ENCODE measurements at regions not wholly inside any gene's neighbourhood (a gene's known extent, or its start where the extent isn't known, plus 50 kb on each side); places are given as distances from the start of the nearest gene placed in this dataset.
"Not testable (repeated sequence)": the region's sequence is repeated elsewhere in the genome, so short reads cannot be mapped to it uniquely, and the experiment has no call there.

GRCh38 chr4:77263976-77264375 lies 107.0 kb downstream of the CCNG2 start:
- ATAC-seq; H3K9me3 Mint-ChIP-seq (ENCODE audit: low read depth); H3K27me3 Mint-ChIP-seq; H3K4me1 Mint-ChIP-seq; H3K27ac Mint-ChIP-seq; H3K4me3 Mint-ChIP-seq; POLR2A ChIA-PET; intact Hi-C loops (cut with DNase I, micrococcal nuclease); H3K36me3 Mint-ChIP-seq (ENCODE audit: low read depth); DNase-seq: not testable (repeated sequence)
- CTCF ChIA-PET, result interaction anchor here (1.4 kb wide), 1 partner anchor 234 kb away, joined by 3 read pairs; no protein-coding TSS in a partner anchor

GRCh38 chr4:77264826-77265225 lies 107.8 kb downstream of the CCNG2 start:
- CTCF ChIA-PET, result interaction anchor here (0.7 to 1.4 kb wide), 2 partner anchors 10 to 233 kb away, joined by 3 read pairs; no protein-coding TSS in a partner anchor
- Mint-ChIP-seq H3K9me3 (ENCODE audit: low read depth) (peaks cover 7% of the 10 kb centered on the region), H3K36me3 (ENCODE audit: low read depth) (no peaks in the 10 kb centered on the region), H3K4me3 (no peak overlapping the region), H3K4me1 (no peaks in the 10 kb centered on the region), H3K27ac (no peak overlapping the region), H3K27me3 (peaks cover 4% of the 10 kb centered on the region)
- DNase-seq (no peak), ATAC-seq (no peak)
- POLR2A ChIA-PET, result no interaction called here
- intact Hi-C loops (cut with DNase I, micrococcal nuclease), result no loop called here

DNA sequence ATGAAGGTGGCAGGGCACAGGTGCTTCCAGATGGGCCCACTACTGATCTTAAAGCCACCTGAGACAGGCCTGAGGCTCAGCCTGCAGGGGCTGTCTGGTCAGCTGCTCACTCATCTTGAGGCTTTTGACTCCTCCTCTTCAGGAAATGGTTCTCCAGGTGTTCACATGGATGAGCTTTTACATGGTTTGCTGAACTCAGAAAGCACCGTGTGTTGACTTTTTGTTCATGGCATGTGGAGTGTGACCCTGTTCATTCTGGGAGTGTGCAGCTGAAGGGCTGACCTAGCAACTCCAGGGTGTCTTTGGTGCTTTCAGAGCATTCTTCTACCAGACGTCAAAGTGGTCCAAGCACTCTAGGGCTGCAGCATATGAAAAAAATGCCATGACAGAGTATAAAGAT lies 111.1 kb downstream of the CCNG2 start:
- no peak for DNase-seq
- POLR2A ChIA-PET, result no interaction called here
- Mint-ChIP-seq H3K27ac (no peak overlapping the region), H3K9me3 (ENCODE audit: low read depth) (peaks cover 7% of the 10 kb centered on the region), H3K36me3 (ENCODE audit: low read depth) (no peaks in the 10 kb centered on the region), H3K4me1 (no peaks in the 10 kb centered on the region), H3K27me3 (peaks cover 4% of the 10 kb centered on the region), H3K4me3 (no peak overlapping the region)
- no peak for ATAC-seq
- intact Hi-C loops (cut with DNase I, micrococcal nuclease), result no loop called here
- CTCF ChIA-PET, result no interaction called here

- H3K9me3 Mint-ChIP-seq (ENCODE audit: low read depth), result peaks cover under 1% of the 10 kb centered on the region
- H3K4me3 Mint-ChIP-seq, result no peak overlapping the region
- no peaks in the 10 kb centered on the region for H3K4me1 Mint-ChIP-seq
- DNase-seq (no peak), ATAC-seq (no peak)
- intact Hi-C loops (cut with DNase I, micrococcal nuclease), result no loop called here
- ChIA-PET POLR2A (no interaction called here), CTCF (interaction anchor here (1.6 kb wide), 1 partner anchor 13 kb away, joined by 4 read pairs; no protein-coding TSS in a partner anchor)
- no peaks in the 10 kb centered on the region for H3K36me3 Mint-ChIP-seq (ENCODE audit: low read depth)
- no peak overlapping the region for H3K27ac Mint-ChIP-seq
- peaks cover 4% of the 10 kb centered on the region for H3K27me3 Mint-ChIP-seq
These were observed 112.5 kb downstream of the CCNG2 start for GRCh38 chr4:77269505-77269904.

DNA sequence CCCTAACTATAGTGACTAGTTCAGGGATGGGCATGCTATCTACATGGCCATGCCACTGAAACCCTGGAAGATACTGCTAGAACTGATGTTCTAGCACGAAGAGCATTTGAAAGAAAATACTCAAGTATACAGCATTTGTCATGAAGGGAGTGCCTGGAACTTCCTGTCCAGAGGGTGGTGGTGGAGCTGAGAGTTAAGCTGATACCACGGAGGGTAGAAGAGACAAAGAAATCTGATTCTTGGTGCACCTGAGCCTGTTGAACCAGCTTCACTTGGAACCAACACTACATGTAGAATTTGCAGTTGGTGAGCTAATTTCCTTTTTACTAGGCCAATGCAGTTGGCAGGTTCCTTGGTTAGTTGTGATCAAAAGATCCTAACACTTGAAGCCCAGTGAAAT lies 116.4 kb downstream of the CCNG2 start:
- DNase-seq (no peak), ATAC-seq (no peak)
- Mint-ChIP-seq H3K9me3 (ENCODE audit: low read depth) (no peaks in the 10 kb centered on the region), H3K4me3 (no peak overlapping the region), H3K4me1 (no peaks in the 10 kb centered on the region), H3K27me3 (peaks cover 4% of the 10 kb centered on the region), H3K36me3 (ENCODE audit: low read depth) (no peaks in the 10 kb centered on the region), H3K27ac (no peak overlapping the region)
- ChIA-PET POLR2A (no interaction called here), CTCF (no interaction called here)
- intact Hi-C loops (cut with DNase I, micrococcal nuclease), result no loop called here

- CTCF ChIA-PET; H3K9me3 Mint-ChIP-seq (ENCODE audit: low read depth); DNase-seq; H3K4me3 Mint-ChIP-seq; H3K36me3 Mint-ChIP-seq (ENCODE audit: low read depth); H3K27me3 Mint-ChIP-seq; ATAC-seq; POLR2A ChIA-PET; H3K4me1 Mint-ChIP-seq; intact Hi-C loops (cut with DNase I, micrococcal nuclease); H3K27ac Mint-ChIP-seq: not testable (repeated sequence)
These were observed 122.1 kb downstream of the CCNG2 start for GRCh38 chr4:77279114-77279513.

DNA sequence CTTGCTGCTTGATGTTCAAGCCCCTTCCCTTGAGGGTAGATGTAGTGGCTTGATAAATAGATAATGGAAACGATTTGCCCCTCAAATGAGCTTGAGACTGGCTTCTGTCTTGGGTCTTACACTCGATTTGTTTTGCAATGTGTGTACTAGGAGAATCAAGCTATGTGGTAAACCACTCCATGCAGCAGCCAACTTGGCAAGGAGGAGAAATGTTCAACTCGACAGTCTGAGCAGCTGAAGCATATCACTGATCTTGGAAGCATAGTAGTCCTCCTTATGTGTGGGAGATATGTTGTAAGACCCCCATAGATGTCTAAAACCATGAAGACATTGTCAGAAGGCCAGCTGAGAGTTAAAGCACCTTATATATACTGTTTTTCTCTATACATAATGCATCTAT lies 125.3 kb downstream of the CCNG2 start:
- H3K27me3 Mint-ChIP-seq, result peaks cover 8% of the 10 kb centered on the region
- no peak overlapping the region for H3K4me3 Mint-ChIP-seq
- ChIA-PET CTCF (interaction anchor here (1.6 kb wide), 1 partner anchor 12 kb away, joined by 4 read pairs; no protein-coding TSS in a partner anchor), POLR2A (no interaction called here)
- intact Hi-C loops (cut with DNase I, micrococcal nuclease), result no loop called here
- H3K36me3 Mint-ChIP-seq (ENCODE audit: low read depth), result no peaks in the 10 kb centered on the region
- no peak overlapping the region for H3K27ac Mint-ChIP-seq
- no peak for ATAC-seq
- no peaks in the 10 kb centered on the region for H3K9me3 Mint-ChIP-seq (ENCODE audit: low read depth)
- no peaks in the 10 kb centered on the region for H3K4me1 Mint-ChIP-seq
- no peak for DNase-seq

- ChIA-PET POLR2A (no interaction called here), CTCF (interaction anchor here (1.0 kb wide), 1 partner anchor 44 kb away, joined by 3 read pairs; no protein-coding TSS in a partner anchor)
- Mint-ChIP-seq H3K9me3 (ENCODE audit: low read depth) (no peaks in the 10 kb centered on the region), H3K27me3 (peaks cover 8% of the 10 kb centered on the region), H3K4me3 (no peak overlapping the region), H3K27ac (no peak overlapping the region), H3K4me1 (no peaks in the 10 kb centered on the region), H3K36me3 (ENCODE audit: low read depth) (no peaks in the 10 kb centered on the region)
- intact Hi-C loops (cut with DNase I, micrococcal nuclease), result no loop called here
- no peak for DNase-seq
- no peak for ATAC-seq
These were observed 127.0 kb downstream of the CCNG2 start for GRCh38 chr4:77284036-77284435.

DNA sequence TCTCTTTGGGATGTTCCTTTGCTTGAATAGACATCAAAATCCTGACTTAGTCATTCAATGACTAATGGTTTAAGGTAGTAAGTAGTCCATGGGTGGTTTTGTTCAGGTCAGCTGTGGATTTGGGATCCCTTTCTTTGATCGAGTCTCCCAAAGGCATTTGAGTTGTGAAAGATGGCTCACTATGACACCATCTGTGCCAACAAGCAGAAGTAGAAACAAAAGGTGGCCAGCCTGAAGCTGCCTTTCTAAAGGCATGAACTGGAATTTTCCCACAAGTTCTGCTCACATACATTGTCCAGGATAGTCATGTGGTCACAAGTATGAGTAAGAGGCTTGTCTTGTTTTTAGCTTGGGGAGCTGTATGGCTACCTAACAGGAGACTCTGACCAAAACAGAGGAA lies 129.9 kb downstream of the CCNG2 start:
- intact Hi-C loops (cut with DNase I, micrococcal nuclease), result no loop called here
- Mint-ChIP-seq H3K36me3 (ENCODE audit: low read depth) (no peaks in the 10 kb centered on the region), H3K4me1 (no peaks in the 10 kb centered on the region), H3K27ac (no peak overlapping the region), H3K4me3 (no peak overlapping the region), H3K9me3 (ENCODE audit: low read depth) (no peaks in the 10 kb centered on the region), H3K27me3 (peaks cover 6% of the 10 kb centered on the region)
- ChIA-PET POLR2A (no interaction called here), CTCF (no interaction called here)
- no peak for ATAC-seq
- DNase-seq, result no peak

DNA sequence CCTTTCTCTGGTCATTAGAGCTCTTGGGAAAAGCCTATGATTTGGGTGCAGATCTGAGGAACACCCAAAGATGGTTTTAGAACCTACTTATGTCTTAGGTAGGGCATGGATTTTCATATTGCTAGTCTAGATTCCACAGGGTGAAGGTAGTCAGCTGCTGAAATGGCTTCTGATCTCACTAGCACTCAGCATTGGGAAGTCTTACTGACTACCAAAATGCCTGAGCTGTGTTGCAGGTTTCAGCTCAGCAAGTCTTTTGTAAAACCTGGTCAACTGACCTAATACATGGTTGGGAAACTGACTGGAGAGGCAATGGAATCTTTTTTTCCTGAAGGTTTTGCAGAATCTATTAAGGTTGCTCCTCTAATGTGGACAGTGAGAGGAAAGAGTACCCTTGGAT lies 136.4 kb downstream of the CCNG2 start:
- Mint-ChIP-seq H3K36me3 (ENCODE audit: low read depth) (no peaks in the 10 kb centered on the region), H3K9me3 (ENCODE audit: low read depth) (peaks cover 4% of the 10 kb centered on the region), H3K27me3 (peaks cover 3% of the 10 kb centered on the region), H3K4me1 (no peaks in the 10 kb centered on the region), H3K27ac (no peak overlapping the region), H3K4me3 (no peak overlapping the region)
- ChIA-PET POLR2A (no interaction called here), CTCF (interaction anchor here (0.9 kb wide), 1 partner anchor 64 kb away, joined by 4 read pairs; no protein-coding TSS in a partner anchor)
- intact Hi-C loops (cut with DNase I, micrococcal nuclease), result no loop called here
- ATAC-seq, result no peak
- no peak for DNase-seq

DNA sequence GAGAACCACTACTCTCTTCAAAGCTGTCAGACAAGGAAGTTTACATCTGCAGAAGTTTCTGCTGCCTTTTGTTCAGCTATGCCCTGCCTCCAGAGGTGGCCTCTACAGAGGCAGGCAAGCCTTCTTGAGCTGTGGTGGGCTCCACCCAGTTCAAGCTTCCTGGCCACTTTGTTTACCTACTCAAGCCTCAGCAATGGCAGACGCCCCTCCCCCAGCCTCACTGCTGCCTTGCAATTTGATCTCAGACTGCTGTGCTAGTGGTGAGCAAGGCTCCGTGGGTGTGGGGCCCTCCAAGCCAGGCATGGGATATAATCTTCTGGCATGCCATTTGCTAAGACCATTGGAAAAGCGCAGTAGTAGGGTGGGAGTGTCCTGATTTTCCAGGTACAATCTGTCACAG lies 144.0 kb downstream of the CCNG2 start:
- H3K4me3 Mint-ChIP-seq; H3K9me3 Mint-ChIP-seq (ENCODE audit: low read depth); intact Hi-C loops (cut with DNase I, micrococcal nuclease); H3K36me3 Mint-ChIP-seq (ENCODE audit: low read depth); CTCF ChIA-PET; H3K4me1 Mint-ChIP-seq; H3K27ac Mint-ChIP-seq; ATAC-seq: not testable (repeated sequence)
- peak; percentile 5 for DNase-seq
- peaks cover 15% of the 10 kb centered on the region for H3K27me3 Mint-ChIP-seq
- POLR2A ChIA-PET, result interaction anchor here (0.7 kb wide), 1 partner anchor 256 kb away, joined by 3 read pairs; no protein-coding TSS in a partner anchor

- Mint-ChIP-seq H3K36me3 (ENCODE audit: low read depth) (no peaks in the 10 kb centered on the region), H3K4me3 (no peak overlapping the region), H3K9me3 (ENCODE audit: low read depth) (no peaks in the 10 kb centered on the region), H3K4me1 (no peaks in the 10 kb centered on the region), H3K27me3 (no peaks in the 10 kb centered on the region), H3K27ac (no peak overlapping the region)
- intact Hi-C loops (cut with DNase I, micrococcal nuclease), result no loop called here
- ChIA-PET CTCF (interaction anchor here (1.2 to 1.3 kb wide), 2 partner anchors 63 to 65 kb away, joined by 4 to 6 read pairs; no protein-coding TSS in a partner anchor), POLR2A (no interaction called here)
- no peak for ATAC-seq
- DNase-seq, result no peak
These were observed 148.8 kb downstream of the CCNG2 start for GRCh38 chr4:77305766-77306165.

GRCh38 chr4:77306496-77306895 lies 149.5 kb downstream of the CCNG2 start:
- intact Hi-C loops (cut with DNase I, micrococcal nuclease), result no loop called here
- no peak for DNase-seq
- no peaks in the 10 kb centered on the region for H3K9me3 Mint-ChIP-seq (ENCODE audit: low read depth)

More at GRCh38 chr4:77306496-77306895, 149.5 kb downstream of the CCNG2 start:
- POLR2A ChIA-PET, result interaction anchor here (0.5 kb wide), 1 partner anchor 1695 kb away, joined by 4 read pairs; no protein-coding TSS in a partner anchor
- Mint-ChIP-seq H3K4me3 (no peak overlapping the region), H3K36me3 (ENCODE audit: low read depth) (no peaks in the 10 kb centered on the region), H3K27ac (no peak overlapping the region), H3K27me3 (no peaks in the 10 kb centered on the region), H3K4me1 (no peaks in the 10 kb centered on the region)
- ATAC-seq, result no peak
- CTCF ChIA-PET, result interaction anchor here (1.2 kb wide), 1 partner anchor 64 kb away, joined by 6 read pairs; no protein-coding TSS in a partner anchor
